ENCODE measurements at regions not wholly inside any gene's neighbourhood (a gene's known extent, or its start where the extent isn't known, plus 50 kb on each side); places are given as distances from the start of the nearest gene placed in this dataset.

- Histone ChIP-seq H4K20me1 (ENCODE audit: insufficient read depth, low read length) (no peaks in the 10 kb centered on the region), H3K27ac (ENCODE audit: low read length) (no peak overlapping the region), H3K79me2 (ENCODE audit: insufficient read depth, low read length) (no peaks in the 10 kb centered on the region), H3K4me1 (ENCODE audit: insufficient read depth, low read length) (no peaks in the 10 kb centered on the region), H3K36me3 (ENCODE audit: insufficient read depth, low read length) (no peaks in the 10 kb centered on the region), H3K4me3 (ENCODE audit: low read depth in 1 of 2, low read length in 2 of 2) (no peak overlapping the region), H3K4me2 (ENCODE audit: insufficient read depth, low read length) (no peak overlapping the region), H3K9me3 (ENCODE audit: insufficient read depth, low read length, severe bottlenecking) (no peaks in the 10 kb centered on the region), H2AFZ (ENCODE audit: low read depth, low read length) (no peak overlapping the region), H3K9ac (ENCODE audit: low read depth, low read length) (no peak overlapping the region), H3K27me3 (ENCODE audit: insufficient read depth, low read length, poor library complexity) (peaks cover 11% of the 10 kb centered on the region)
- no peak for TF ChIP-seq CTCF (IDR thresholded peaks at IDR 0.05; ENCODE audit: borderline replicate concordance, extremely low read depth, low read length, poor library complexity, severe bottlenecking)
- no peak for TF ChIP-seq EZH2 (IDR thresholded peaks at IDR 0.05; ENCODE audit: borderline replicate concordance, low read depth, low read length, severe bottlenecking)
- DNase-seq = no peak
- ATAC-seq (ENCODE audit: insufficient read depth, low read depth) = no peak
Observed at GRCh38 chr9:99736291-99736690, 85.4 kb upstream of the NR4A3 start.

- no peaks in the 10 kb centered on the region for H3K4me1 ChIP-seq (ENCODE audit: insufficient read depth, low read length)
- DNase-seq = no peak
- H3K9ac ChIP-seq (ENCODE audit: low read depth, low read length) = no peak overlapping the region
- H3K27ac ChIP-seq (ENCODE audit: low read length) = no peak overlapping the region
- no peak overlapping the region for H3K4me2 ChIP-seq (ENCODE audit: insufficient read depth, low read length)
- no peak overlapping the region for H2AFZ ChIP-seq (ENCODE audit: low read depth, low read length)
- ATAC-seq (ENCODE audit: insufficient read depth, low read depth) = no peak
- H3K27me3 ChIP-seq (ENCODE audit: insufficient read depth, low read length, poor library complexity) = peaks cover 11% of the 10 kb centered on the region
- H3K4me3 ChIP-seq (ENCODE audit: low read depth in 1 of 2, low read length in 2 of 2) = no peak overlapping the region
- TF ChIP-seq EZH2 (IDR thresholded peaks at IDR 0.05; ENCODE audit: borderline replicate concordance, low read depth, low read length, severe bottlenecking) (no peak), CTCF (IDR thresholded peaks at IDR 0.05; ENCODE audit: borderline replicate concordance, extremely low read depth, low read length, poor library complexity, severe bottlenecking) (no peak)
- H3K9me3 ChIP-seq (ENCODE audit: insufficient read depth, low read length, severe bottlenecking) = no peaks in the 10 kb centered on the region
- no peaks in the 10 kb centered on the region for H3K79me2 ChIP-seq (ENCODE audit: insufficient read depth, low read length)
- H3K36me3 ChIP-seq (ENCODE audit: insufficient read depth, low read length) = no peaks in the 10 kb centered on the region
- H4K20me1 ChIP-seq (ENCODE audit: insufficient read depth, low read length) = no peaks in the 10 kb centered on the region
Observed at GRCh38 chr9:99737649-99738048, 84.0 kb upstream of the NR4A3 start.

GRCh38 chr9:99743006-99743405, 78.7 kb upstream of the NR4A3 start:
- Histone ChIP-seq H3K4me3 (ENCODE audit: low read depth in 1 of 2, low read length in 2 of 2) (no peak overlapping the region), H3K27me3 (ENCODE audit: insufficient read depth, low read length, poor library complexity) (peaks cover 11% of the 10 kb centered on the region), H3K27ac (ENCODE audit: low read length) (no peak overlapping the region), H3K9me3 (ENCODE audit: insufficient read depth, low read length, severe bottlenecking) (no peaks in the 10 kb centered on the region), H3K4me2 (ENCODE audit: insufficient read depth, low read length) (no peak overlapping the region), H2AFZ (ENCODE audit: low read depth, low read length) (no peak overlapping the region), H3K4me1 (ENCODE audit: insufficient read depth, low read length) (no peaks in the 10 kb centered on the region), H3K9ac (ENCODE audit: low read depth, low read length) (no peak overlapping the region), H3K79me2 (ENCODE audit: insufficient read depth, low read length) (no peaks in the 10 kb centered on the region), H4K20me1 (ENCODE audit: insufficient read depth, low read length) (no peaks in the 10 kb centered on the region), H3K36me3 (ENCODE audit: insufficient read depth, low read length) (no peaks in the 10 kb centered on the region)
- ATAC-seq (ENCODE audit: insufficient read depth, low read depth) (no peak), DNase-seq (no peak)
- TF ChIP-seq EZH2 (IDR thresholded peaks at IDR 0.05; ENCODE audit: borderline replicate concordance, low read depth, low read length, severe bottlenecking) = no peak
- no peak for TF ChIP-seq CTCF (IDR thresholded peaks at IDR 0.05; ENCODE audit: borderline replicate concordance, extremely low read depth, low read length, poor library complexity, severe bottlenecking)

- Histone ChIP-seq H3K4me3 (ENCODE audit: low read depth in 1 of 2, low read length in 2 of 2) (no peak overlapping the region), H3K4me2 (ENCODE audit: insufficient read depth, low read length) (no peak overlapping the region), H3K9me3 (ENCODE audit: insufficient read depth, low read length, severe bottlenecking) (no peaks in the 10 kb centered on the region), H3K27ac (ENCODE audit: low read length) (no peak overlapping the region), H3K36me3 (ENCODE audit: insufficient read depth, low read length) (no peaks in the 10 kb centered on the region), H3K79me2 (ENCODE audit: insufficient read depth, low read length) (no peaks in the 10 kb centered on the region), H2AFZ (ENCODE audit: low read depth, low read length) (no peak overlapping the region), H3K9ac (ENCODE audit: low read depth, low read length) (no peak overlapping the region), H3K27me3 (ENCODE audit: insufficient read depth, low read length, poor library complexity) (peaks cover 10% of the 10 kb centered on the region), H4K20me1 (ENCODE audit: insufficient read depth, low read length) (no peaks in the 10 kb centered on the region), H3K4me1 (ENCODE audit: insufficient read depth, low read length) (no peaks in the 10 kb centered on the region)
- DNase-seq (no peak), ATAC-seq (ENCODE audit: insufficient read depth, low read depth) (no peak)
- TF ChIP-seq CTCF (IDR thresholded peaks at IDR 0.05; ENCODE audit: borderline replicate concordance, extremely low read depth, low read length, poor library complexity, severe bottlenecking) = no peak
Observed at GRCh38 chr9:99743455-99743854, 78.2 kb upstream of the NR4A3 start.

Data from DND-41 (cell line).